ENCODE measurements at regions not wholly inside any gene's neighbourhood (a gene's known extent, or its start where the extent isn't known, plus 50 kb on each side); places are given as distances from the start of the nearest gene placed in this dataset.

DNA sequence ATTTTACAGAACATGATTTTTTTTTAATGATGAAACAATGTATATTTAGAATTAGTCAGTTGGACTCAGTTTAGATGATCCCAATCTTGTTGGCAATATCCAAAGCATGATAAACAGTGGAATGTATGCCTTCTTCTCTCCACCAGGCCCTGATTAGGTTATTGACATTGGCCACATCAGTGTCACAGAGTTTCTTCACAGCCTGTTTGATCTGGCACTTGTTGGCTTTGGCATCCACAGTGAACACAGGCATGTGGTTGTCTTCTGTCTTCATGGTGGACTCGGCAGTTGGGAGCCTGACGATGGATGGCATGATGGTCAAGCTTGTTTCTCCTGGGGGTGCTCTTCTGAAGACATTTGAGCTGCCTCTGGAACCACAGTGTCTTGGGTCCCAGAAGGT lies 317.5 kb downstream of the PMP22 start:
- Histone ChIP-seq H3K9me3 (no peaks in the 10 kb centered on the region), H3K9ac (ENCODE audit: low read depth in 2 of 2, low read length in 2 of 2) (no peak overlapping the region), H3K36me3 (no peaks in the 10 kb centered on the region), H3K27ac (no peak overlapping the region), H3K27me3 (no peaks in the 10 kb centered on the region), H3K4me1 (no peaks in the 10 kb centered on the region), H3K4me3 (no peak overlapping the region)
- no peak for DNase-seq
- intact Hi-C loops (cut with DNase I) = no loop called here
- TF ChIP-seq, protein P1, sequence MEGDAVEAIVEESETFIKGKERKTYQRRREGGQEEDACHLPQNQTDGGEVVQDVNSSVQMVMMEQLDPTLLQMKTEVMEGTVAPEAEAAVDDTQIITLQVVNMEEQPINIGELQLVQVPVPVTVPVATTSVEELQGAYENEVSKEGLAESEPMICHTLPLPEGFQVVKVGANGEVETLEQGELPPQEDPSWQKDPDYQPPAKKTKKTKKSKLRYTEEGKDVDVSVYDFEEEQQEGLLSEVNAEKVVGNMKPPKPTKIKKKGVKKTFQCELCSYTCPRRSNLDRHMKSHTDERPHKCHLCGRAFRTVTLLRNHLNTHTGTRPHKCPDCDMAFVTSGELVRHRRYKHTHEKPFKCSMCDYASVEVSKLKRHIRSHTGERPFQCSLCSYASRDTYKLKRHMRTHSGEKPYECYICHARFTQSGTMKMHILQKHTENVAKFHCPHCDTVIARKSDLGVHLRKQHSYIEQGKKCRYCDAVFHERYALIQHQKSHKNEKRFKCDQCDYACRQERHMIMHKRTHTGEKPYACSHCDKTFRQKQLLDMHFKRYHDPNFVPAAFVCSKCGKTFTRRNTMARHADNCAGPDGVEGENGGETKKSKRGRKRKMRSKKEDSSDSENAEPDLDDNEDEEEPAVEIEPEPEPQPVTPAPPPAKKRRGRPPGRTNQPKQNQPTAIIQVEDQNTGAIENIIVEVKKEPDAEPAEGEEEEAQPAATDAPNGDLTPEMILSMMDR (IDR thresholded peaks at IDR 0.05) = no peak

DNA sequence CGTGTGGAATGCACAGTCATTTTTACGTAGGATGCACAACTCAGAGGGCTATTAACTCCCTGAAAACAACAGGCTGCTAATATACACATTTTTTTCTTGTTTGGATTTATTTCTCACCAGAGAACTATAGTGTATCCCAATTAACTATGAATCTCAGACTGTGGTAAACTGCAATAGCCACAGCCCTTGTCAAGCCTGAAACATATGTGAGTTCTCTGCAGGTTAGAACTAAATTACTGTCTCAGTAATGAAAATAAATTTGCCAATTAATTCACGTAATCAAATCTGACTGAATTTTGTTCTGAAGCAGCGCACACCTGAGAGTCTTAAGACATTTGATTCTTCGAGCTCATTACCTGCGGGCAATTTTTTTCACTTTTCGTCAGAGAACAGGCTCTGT lies 318.6 kb downstream of the PMP22 start:
- Histone ChIP-seq H3K4me3 (no peak overlapping the region), H3K27ac (no peak overlapping the region)

GRCh38 chr17:14942526-14943190 lies 322.5 kb downstream of the PMP22 start:
- no peaks in the 10 kb centered on the region for H3K27me3 ChIP-seq
- H3K27ac ChIP-seq = no peak overlapping the region
- TF ChIP-seq, protein P1 (IDR thresholded peaks at IDR 0.05) = no peak
- intact Hi-C loops (cut with DNase I) = no loop called here
- no peaks in the 10 kb centered on the region for H3K36me3 ChIP-seq
- H3K4me3 ChIP-seq = no peak overlapping the region
- no peak for DNase-seq
- no peaks in the 10 kb centered on the region for H3K9me3 ChIP-seq
- H3K4me1 ChIP-seq = no peaks in the 10 kb centered on the region
- H3K9ac ChIP-seq (ENCODE audit: low read depth in 2 of 2, low read length in 2 of 2) = no peak overlapping the region

More for the DNA sequence above, 318.6 kb downstream of the PMP22 start:
- no peak for DNase-seq
- H3K9me3 ChIP-seq = no peaks in the 10 kb centered on the region
- H3K9ac ChIP-seq (ENCODE audit: low read depth in 2 of 2, low read length in 2 of 2) = no peak overlapping the region
- H3K36me3 ChIP-seq = no peaks in the 10 kb centered on the region
- no peaks in the 10 kb centered on the region for H3K27me3 ChIP-seq
- no peaks in the 10 kb centered on the region for H3K4me1 ChIP-seq
- intact Hi-C loops (cut with DNase I) = no loop called here
- TF ChIP-seq, protein P1 (IDR thresholded peaks at IDR 0.05) = no peak

DNA sequence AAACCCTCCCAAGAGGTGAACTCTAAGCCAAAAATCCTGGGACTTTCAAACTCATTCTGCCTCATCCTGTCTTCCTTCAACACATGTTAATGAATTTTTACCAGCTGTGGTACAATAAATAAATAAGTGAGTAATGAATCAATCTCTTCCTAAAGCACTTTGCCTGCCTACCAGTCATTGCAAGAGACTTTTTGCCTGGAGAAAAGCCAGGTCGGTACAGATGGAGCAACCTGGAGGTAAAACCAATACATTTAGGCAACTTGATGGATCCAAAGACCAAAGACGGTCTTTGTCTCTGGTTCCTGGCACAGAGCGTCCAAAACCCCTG lies 324.2 kb downstream of the PMP22 start:
- Histone ChIP-seq H3K9me3 (no peaks in the 10 kb centered on the region), H3K4me1 (no peaks in the 10 kb centered on the region), H3K9ac (ENCODE audit: low read depth in 2 of 2, low read length in 2 of 2) (no peak overlapping the region), H3K36me3 (no peaks in the 10 kb centered on the region), H3K4me3 (no peak overlapping the region), H3K27ac (no peak overlapping the region), H3K27me3 (no peaks in the 10 kb centered on the region)
- intact Hi-C loops (cut with DNase I) = no loop called here
- TF ChIP-seq, protein P1 (IDR thresholded peaks at IDR 0.05) = no peak
- DNase-seq = no peak

DNA sequence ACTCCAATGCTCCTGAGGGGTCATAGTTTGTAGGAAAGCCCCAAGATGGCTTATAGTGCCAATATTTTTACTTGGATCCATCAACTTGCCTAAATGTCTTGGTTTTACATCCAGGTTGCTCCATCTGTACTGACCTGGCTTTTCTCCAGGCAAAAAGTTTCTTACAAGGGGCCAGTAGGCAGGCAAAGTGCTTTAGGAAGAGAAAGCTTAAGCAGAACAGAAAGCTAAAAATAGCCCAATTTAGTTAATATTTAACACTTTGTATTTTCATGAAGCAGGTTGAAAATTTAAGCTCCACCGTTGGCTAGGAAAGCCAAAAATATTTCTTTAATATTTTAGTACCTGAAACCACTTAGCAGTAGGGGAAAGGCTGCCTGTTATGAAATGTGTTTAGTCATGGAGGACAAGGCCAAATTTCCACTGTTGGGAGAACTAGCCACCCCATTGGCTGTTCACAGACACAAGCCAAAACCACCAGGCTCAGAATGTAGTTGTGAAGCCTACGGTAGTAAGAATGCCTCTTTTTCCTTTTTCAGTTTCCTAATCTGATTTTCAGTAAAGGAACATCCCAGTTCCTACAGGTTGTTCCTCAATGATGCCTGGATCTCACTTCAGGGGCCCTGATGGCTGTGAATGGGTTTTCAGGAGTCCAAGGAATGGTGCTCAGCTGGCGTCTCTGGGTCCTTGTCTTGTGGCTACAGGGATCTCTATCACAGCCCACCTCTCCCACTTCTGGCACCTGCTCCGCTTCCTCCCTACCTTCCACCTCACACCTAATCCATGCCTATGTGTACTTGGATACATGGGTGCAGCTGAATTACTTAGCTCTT lies 324.8 kb downstream of the PMP22 start:
- Histone ChIP-seq H3K36me3 (no peaks in the 10 kb centered on the region), H3K4me1 (no peaks in the 10 kb centered on the region), H3K9ac (ENCODE audit: low read depth in 2 of 2, low read length in 2 of 2) (no peak overlapping the region), H3K27ac (no peak overlapping the region), H3K27me3 (no peaks in the 10 kb centered on the region), H3K9me3 (no peaks in the 10 kb centered on the region), H3K4me3 (no peak overlapping the region)
- TF ChIP-seq, protein P1 (IDR thresholded peaks at IDR 0.05) = no peak
- intact Hi-C loops (cut with DNase I) = no loop called here
- DNase-seq = no peak

Measured in colonic mucosa (tissue), 4 donors.